Osteoblast (primary cell): ENCODE measurements at regions not wholly inside any gene's neighbourhood (a gene's known extent, or its start where the extent isn't known, plus 50 kb on each side); places are given as distances from the start of the nearest gene placed in this dataset.

Source experiments
- DNase-seq: peaks from one replicate; pipeline ENCODE4 v3.0.0; 2011; ENCODE audit warnings: low spot score, mixed read lengths; ENCODE audit not compliant: insufficient read length; ENCODE audit errors: missing footprints
- H2AFZ ChIP-seq: 2 replicates; pipeline ENCODE4 v1.6.0; 2011; ENCODE audit warnings: mild to moderate bottlenecking, low read length
- H3K27ac ChIP-seq: 2 replicates; pipeline ENCODE4 v1.5.1; 2011; ENCODE audit warnings: mild to moderate bottlenecking, low read depth, low read length, moderate library complexity
- H3K27me3 ChIP-seq: 2 replicates; pipeline ENCODE4 v1.6.0; 2012; ENCODE audit warnings: mild to moderate bottlenecking, control low read depth, inconsistent platforms, low read length, moderate library complexity; ENCODE audit not compliant: insufficient read depth
- H3K36me3 ChIP-seq: 2 replicates; pipeline ENCODE4 v1.5.1; 2011; ENCODE audit warnings: mild to moderate bottlenecking, low read length, control low read depth, moderate library complexity; ENCODE audit not compliant: insufficient read depth
- H3K4me1 ChIP-seq: 2 replicates; pipeline ENCODE4 v1.5.1; 2011; ENCODE audit warnings: mild to moderate bottlenecking, low read length, control low read depth, moderate library complexity; ENCODE audit not compliant: insufficient read depth
- H3K4me2 ChIP-seq: 2 replicates; pipeline ENCODE4 v1.6.0; 2011; ENCODE audit warnings: mild to moderate bottlenecking, low read length; ENCODE audit not compliant: insufficient read depth
- H3K4me3 ChIP-seq: fragments of 200-600 bp; sonication (generic); 3 replicates; pipeline ENCODE4 v1.5.1; 2012; ENCODE audit warnings: mild to moderate bottlenecking, low read length, inconsistent platforms; ENCODE audit not compliant: insufficient read depth
- H3K79me2 ChIP-seq: 2 replicates; pipeline ENCODE4 v1.6.0; 2012; ENCODE audit warnings: mild to moderate bottlenecking, low read length, control low read depth, inconsistent platforms; ENCODE audit not compliant: insufficient read depth
- H3K9me3 ChIP-seq: 2 replicates; pipeline ENCODE4 v1.5.1; 2011; ENCODE audit warnings: low read depth, low read length, control low read depth
- H4K20me1 ChIP-seq: 2 replicates; pipeline ENCODE4 v1.6.0; 2012; ENCODE audit warnings: mild to moderate bottlenecking, low read length, control low read depth; ENCODE audit not compliant: insufficient read depth
- CTCF ChIP-seq: IDR thresholded peaks from 2 replicates; pipeline ENCODE4 v1.5.1; 2011; ENCODE audit warnings: mild to moderate bottlenecking, low read depth, low read length, moderate library complexity; ENCODE audit errors: extremely low read depth

- H3K4me1 ChIP-seq, result no peaks in the 10 kb centered on the region
- H3K4me3 ChIP-seq, result no peak overlapping the region
- no peaks in the 10 kb centered on the region for H3K27me3 ChIP-seq
- no peaks in the 10 kb centered on the region for H3K9me3 ChIP-seq
- no peaks in the 10 kb centered on the region for H3K79me2 ChIP-seq
- no peaks in the 10 kb centered on the region for H4K20me1 ChIP-seq
- TF ChIP-seq CTCF, result no peak
- H3K36me3 ChIP-seq, result no peaks in the 10 kb centered on the region
- no peak overlapping the region for H2AFZ ChIP-seq
- no peak overlapping the region for H3K4me2 ChIP-seq
- H3K27ac ChIP-seq, result no peak overlapping the region
- no peak for DNase-seq
Measured at GRCh38 chr11:104405277-104405676, 241.3 kb upstream of the PDGFD start.

GRCh38 chr11:104404231-104405175 is 240.6 kb upstream of the PDGFD start:
- H3K79me2 ChIP-seq, result no peaks in the 10 kb centered on the region
- no peak for TF ChIP-seq CTCF
- H3K27ac ChIP-seq, result no peak overlapping the region
- H4K20me1 ChIP-seq, result no peaks in the 10 kb centered on the region
- H2AFZ ChIP-seq, result no peak overlapping the region
- no peak overlapping the region for H3K4me2 ChIP-seq
- H3K4me3 ChIP-seq, result no peak overlapping the region
- DNase-seq, result no peak
- H3K4me1 ChIP-seq, result no peaks in the 10 kb centered on the region
- no peaks in the 10 kb centered on the region for H3K27me3 ChIP-seq
- no peaks in the 10 kb centered on the region for H3K9me3 ChIP-seq
- H3K36me3 ChIP-seq, result no peaks in the 10 kb centered on the region

GRCh38 chr11:104402812-104403521 is 239.0 kb upstream of the PDGFD start:
- Histone ChIP-seq H3K27me3 (no peaks in the 10 kb centered on the region), H3K4me3 (no peak overlapping the region), H3K4me2 (no peak overlapping the region), H3K4me1 (no peaks in the 10 kb centered on the region), H3K27ac (no peak overlapping the region), H2AFZ (no peak overlapping the region), H3K36me3 (no peaks in the 10 kb centered on the region), H3K9me3 (no peaks in the 10 kb centered on the region), H4K20me1 (no peaks in the 10 kb centered on the region), H3K79me2 (no peaks in the 10 kb centered on the region)
- TF ChIP-seq CTCF, result no peak
- no peak for DNase-seq

- no peaks in the 10 kb centered on the region for H3K4me1 ChIP-seq
- no peaks in the 10 kb centered on the region for H4K20me1 ChIP-seq
- no peak overlapping the region for H3K27ac ChIP-seq
- H3K4me2 ChIP-seq, result no peak overlapping the region
- H3K9me3 ChIP-seq, result no peaks in the 10 kb centered on the region
- H3K27me3 ChIP-seq, result no peaks in the 10 kb centered on the region
- H3K36me3 ChIP-seq, result no peaks in the 10 kb centered on the region
- H3K79me2 ChIP-seq, result no peaks in the 10 kb centered on the region
- no peak overlapping the region for H2AFZ ChIP-seq
- TF ChIP-seq CTCF, result no peak
- DNase-seq, result no peak
- H3K4me3 ChIP-seq, result no peak overlapping the region
Measured at GRCh38 chr11:104394508-104394907, 230.6 kb upstream of the PDGFD start.
